Esophagus squamous epithelium (tissue), 5 donors: ENCODE measurements at regions not wholly inside any gene's neighbourhood (a gene's known extent, or its start where the extent isn't known, plus 50 kb on each side); places are given as distances from the start of the nearest gene placed in this dataset.
"Not testable (repeated sequence)": the region's sequence is repeated elsewhere in the genome, so short reads cannot be mapped to it uniquely, and the experiment has no call there.

Experiments
- DNase-seq: peaks from one replicate; lab custom pipeline; 2025; lab: John Stamatoyannopoulos, UW
- H3K27ac ChIP-seq, 4 donors: fragments of 200-600 bp; sonication (generic); one replicate each; pipeline ENCODE4 v1.5.1; 2016 to 2019; ENCODE audit warnings: mild to moderate bottlenecking in 1 of 4
- H3K27me3 ChIP-seq, 4 donors: fragments of 200-600 bp; sonication (generic); 1 replicate in 3 of 4; 2 replicates in 1 of 4; pipeline versions ENCODE4 v1.5.1 to v1.6.0; 2017 to 2021; ENCODE audit warnings: antibody characterized with exemption in 1 of 4
- H3K36me3 ChIP-seq, 3 donors: fragments of 200-600 bp; sonication (generic); one replicate each; pipeline ENCODE4 v1.5.1; 2016 to 2019
- H3K4me1 ChIP-seq, 3 donors: fragments of 200-600 bp; sonication (generic); one replicate each; pipeline ENCODE4 v1.5.1; 2017 to 2019
- H3K4me3 ChIP-seq, 4 donors: fragments of 200-600 bp; sonication (generic); 1 replicate in 3 of 4; 2 replicates in 1 of 4; pipeline ENCODE4 v1.5.1; 2016 to 2019; ENCODE audit warnings: mild to moderate bottlenecking in 2 of 4, moderate library complexity in 1 of 4
- H3K9me3 ChIP-seq, 3 donors: fragments of 200-600 bp; sonication (generic); one replicate each; pipeline ENCODE4 v1.5.1; 2016 to 2019
- POLR2A ChIP-seq, 4 donors: fragments of 450-650 bp; IDR thresholded peaks; one replicate each; pipeline ENCODE4 v1.6.1; 2017; ENCODE audit warnings: antibody characterized with exemption in 4 of 4, mild to moderate bottlenecking in 4 of 4, moderate library complexity in 3 of 4
- WGBS, 2 donors: methylation state at CpG; one replicate each; pipeline ENCODE4 v1.1.5; 2018; 5-methylcytosine and 5-hydroxymethylcytosine counted together
- intact Hi-C: fragments of 100-400 bp; cut with DNase I; formaldehyde crosslinking; loops from one replicate; pipeline ENCODE4 v1.15.0; 2022
- TF ChIP-seq, protein P1 (sequence below), 6 experiments: fragments of 450-650 bp in 4 of 6; fragments of 200-600 bp in 2 of 6; sonication (generic) in 2 of 6; IDR thresholded peaks; one replicate each; pipeline ENCODE4 v1.5.1; 2016 to 2019; ENCODE audit warnings: antibody characterized with exemption in 6 of 6, mild to moderate bottlenecking in 4 of 6, moderate library complexity in 4 of 6
- donor health status: DM: yes; HTN: yes; CAD: no.

- intact Hi-C loops = no loop called here
These were observed 79.6 kb upstream of the PSMA6 start for GRCh38 chr14:35212471-35213142.

DNA sequence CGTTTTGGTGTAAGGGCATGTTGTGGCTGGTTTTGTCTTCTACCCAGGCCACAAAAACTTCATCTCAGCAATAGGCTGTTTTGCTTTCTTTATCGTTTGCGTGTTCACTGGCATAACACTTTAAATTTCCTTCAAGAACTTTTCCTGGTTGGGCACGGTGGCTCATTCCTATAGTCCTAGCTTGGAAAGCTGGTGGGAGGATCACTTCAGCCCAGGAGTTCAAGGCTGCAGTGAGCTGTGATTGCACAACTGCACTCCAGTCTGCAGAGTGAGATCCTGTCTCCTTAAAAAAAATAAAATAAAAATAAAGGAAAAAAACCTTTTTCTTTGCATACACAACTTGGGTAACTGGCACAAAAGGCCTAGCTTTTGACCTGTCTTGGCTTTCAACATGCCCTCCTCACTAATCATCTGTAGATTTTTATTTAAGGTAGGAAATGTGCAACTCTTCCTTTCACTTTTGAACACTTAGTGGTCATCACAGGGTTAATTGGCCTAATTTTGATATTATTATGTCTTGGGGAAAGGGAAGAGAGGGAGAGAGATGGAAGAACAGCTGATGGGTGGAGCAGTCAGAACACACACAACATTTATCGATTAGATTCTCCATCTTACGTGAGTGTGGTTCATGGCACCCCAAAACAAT is 78.9 kb upstream of the PSMA6 start:
- no peak for DNase-seq
- intact Hi-C loops = no loop called here

More at GRCh38 chr14:35212471-35213142, 79.6 kb upstream of the PSMA6 start:
- no peaks in the 10 kb centered on the region for H3K9me3 ChIP-seq
- peak overlapping the region in 1 of 4 donors; percentile 62 for H3K27ac ChIP-seq
- TF ChIP-seq, protein P1, sequence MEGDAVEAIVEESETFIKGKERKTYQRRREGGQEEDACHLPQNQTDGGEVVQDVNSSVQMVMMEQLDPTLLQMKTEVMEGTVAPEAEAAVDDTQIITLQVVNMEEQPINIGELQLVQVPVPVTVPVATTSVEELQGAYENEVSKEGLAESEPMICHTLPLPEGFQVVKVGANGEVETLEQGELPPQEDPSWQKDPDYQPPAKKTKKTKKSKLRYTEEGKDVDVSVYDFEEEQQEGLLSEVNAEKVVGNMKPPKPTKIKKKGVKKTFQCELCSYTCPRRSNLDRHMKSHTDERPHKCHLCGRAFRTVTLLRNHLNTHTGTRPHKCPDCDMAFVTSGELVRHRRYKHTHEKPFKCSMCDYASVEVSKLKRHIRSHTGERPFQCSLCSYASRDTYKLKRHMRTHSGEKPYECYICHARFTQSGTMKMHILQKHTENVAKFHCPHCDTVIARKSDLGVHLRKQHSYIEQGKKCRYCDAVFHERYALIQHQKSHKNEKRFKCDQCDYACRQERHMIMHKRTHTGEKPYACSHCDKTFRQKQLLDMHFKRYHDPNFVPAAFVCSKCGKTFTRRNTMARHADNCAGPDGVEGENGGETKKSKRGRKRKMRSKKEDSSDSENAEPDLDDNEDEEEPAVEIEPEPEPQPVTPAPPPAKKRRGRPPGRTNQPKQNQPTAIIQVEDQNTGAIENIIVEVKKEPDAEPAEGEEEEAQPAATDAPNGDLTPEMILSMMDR (IDR thresholded peaks at IDR 0.05) = no peak
- no peak for TF ChIP-seq POLR2A (IDR thresholded peaks at IDR 0.05)
- DNase-seq = no peak
- WGBS, 2 donors = 73 to 76% methylated on average over 3 of the region's 3 CpGs
- no peaks in the 10 kb centered on the region for H3K36me3 ChIP-seq
- H3K4me1 ChIP-seq = peaks cover 0 to 24% (median 16%) of the 10 kb centered on the region in 3 donors
- H3K4me3 ChIP-seq = no peak overlapping the region
- H3K27me3 ChIP-seq = no peaks in the 10 kb centered on the region

DNA sequence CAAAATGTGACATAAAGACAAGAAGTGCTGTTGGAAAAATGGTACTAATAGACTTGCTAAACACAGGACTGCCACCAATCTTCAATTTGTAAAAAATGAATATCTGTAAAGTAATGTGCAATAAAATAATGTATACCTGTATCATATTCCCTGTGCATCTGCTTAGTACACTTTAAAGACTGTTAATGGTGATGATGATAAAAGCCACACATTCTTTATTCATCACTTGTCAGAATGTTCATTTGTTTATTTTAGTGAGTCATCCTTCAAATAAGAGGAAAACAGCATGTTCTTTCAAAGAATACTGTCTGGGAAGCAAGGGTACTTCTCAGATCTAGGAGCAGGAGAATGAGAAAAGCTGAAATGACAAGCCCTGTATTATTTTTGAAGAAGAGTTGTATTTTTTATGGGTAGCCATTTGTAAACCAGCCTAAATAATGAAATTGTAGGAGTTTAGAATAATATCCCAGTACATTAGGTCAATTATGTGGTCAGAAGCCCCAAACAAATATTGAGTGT is 78.3 kb upstream of the PSMA6 start:
- no peak for TF ChIP-seq POLR2A (IDR thresholded peaks at IDR 0.05)
- TF ChIP-seq, protein P1 (IDR thresholded peaks at IDR 0.05) = no peak
- Histone ChIP-seq H3K27ac (peak overlapping the region in 3 of 4 donors; percentile 53 to 73 (median 62)), H3K9me3 (no peaks in the 10 kb centered on the region), H3K27me3 (no peaks in the 10 kb centered on the region), H3K4me3 (no peak overlapping the region), H3K36me3 (no peaks in the 10 kb centered on the region), H3K4me1 (peaks cover 0 to 24% (median 16%) of the 10 kb centered on the region in 3 donors)
- intact Hi-C loops = no loop called here
- DNase-seq = no peak

More for the DNA sequence above, 78.9 kb upstream of the PSMA6 start:
- no peaks in the 10 kb centered on the region for H3K27me3 ChIP-seq
- WGBS, 2 donors = 70 to 78% methylated on average over 6 of the region's 6 CpGs
- H3K4me3 ChIP-seq = no peak overlapping the region
- H3K9me3 ChIP-seq = no peaks in the 10 kb centered on the region
- no peaks in the 10 kb centered on the region for H3K36me3 ChIP-seq
- peaks cover 0 to 24% (median 16%) of the 10 kb centered on the region in 3 donors for H3K4me1 ChIP-seq
- TF ChIP-seq, protein P1 (IDR thresholded peaks at IDR 0.05) = no peak
- no peak for TF ChIP-seq POLR2A (IDR thresholded peaks at IDR 0.05)
- peak overlapping the region in 2 of 4 donors; percentile 4 to 62 for H3K27ac ChIP-seq

- H3K9me3 ChIP-seq, H3K27me3 ChIP-seq, intact Hi-C loops, DNase-seq, H3K4me3 ChIP-seq, H3K36me3 ChIP-seq: not testable (repeated sequence)
- Histone ChIP-seq H3K4me1 (peaks cover 0 to 24% (median 16%) of the 10 kb centered on the region in 3 donors), H3K27ac (peak overlapping the region in 3 of 4 donors; percentile 49 to 73 (median 62))
- WGBS, 2 donors = 34 to 49% methylated on average over 4 of the region's 4 CpGs
These were observed 77.8 kb upstream of the PSMA6 start for GRCh38 chr14:35214402-35214801.

DNA sequence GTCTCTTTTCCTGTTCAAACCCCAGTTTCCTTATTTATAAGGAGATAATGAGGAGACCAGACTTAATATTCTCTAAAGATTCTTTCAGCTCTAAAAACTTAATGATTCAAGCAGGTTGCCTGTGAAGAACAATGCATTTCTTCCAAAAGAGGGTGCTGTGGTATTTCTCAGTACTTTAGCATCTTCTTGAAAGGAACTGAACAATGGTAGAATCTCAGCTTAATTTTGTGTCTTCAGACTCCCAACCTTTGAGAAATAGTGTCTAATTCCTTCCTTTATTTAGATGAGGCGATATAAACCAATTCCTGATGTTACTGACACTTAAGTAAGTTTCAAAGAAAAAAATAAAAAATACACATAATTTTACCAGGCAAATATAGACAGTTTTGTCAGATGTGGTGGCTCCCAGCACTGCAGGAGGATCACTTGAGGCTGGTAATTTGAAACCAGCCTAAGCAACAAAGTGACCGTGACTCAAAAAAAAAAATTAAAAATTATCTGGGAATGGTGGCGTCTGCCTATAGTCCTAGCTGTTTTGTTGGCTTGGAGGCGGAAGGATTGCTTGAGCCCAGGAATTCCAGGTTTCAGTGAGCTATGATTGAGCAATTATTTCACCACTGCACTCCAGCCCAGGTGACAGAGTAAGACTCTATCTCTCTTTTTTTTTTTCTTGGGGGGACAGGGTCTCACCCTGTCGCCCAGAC is 76.9 kb upstream of the PSMA6 start:
- Histone ChIP-seq H3K27ac (peak overlapping the region in 2 of 4 donors; percentile 52 to 73), H3K4me3 (no peak overlapping the region), H3K9me3 (no peaks in the 10 kb centered on the region), H3K4me1 (peaks cover 0 to 24% (median 16%) of the 10 kb centered on the region in 3 donors), H3K27me3 (no peaks in the 10 kb centered on the region), H3K36me3 (no peaks in the 10 kb centered on the region)
- 78 to 89% methylated on average over 4 to 5 of the region's 5 CpGs for WGBS, 2 donors
- intact Hi-C loops = loop anchor here (5.0 kb wide), 1 partner anchor 197 kb away; no protein-coding TSS in a partner anchor
- TF ChIP-seq, protein P1 (IDR thresholded peaks at IDR 0.05) = peak in 3 of 6 experiments; percentile 13 to 41 (median 38)
- TF ChIP-seq POLR2A (IDR thresholded peaks at IDR 0.05) = no peak
- DNase-seq = no peak

DNA sequence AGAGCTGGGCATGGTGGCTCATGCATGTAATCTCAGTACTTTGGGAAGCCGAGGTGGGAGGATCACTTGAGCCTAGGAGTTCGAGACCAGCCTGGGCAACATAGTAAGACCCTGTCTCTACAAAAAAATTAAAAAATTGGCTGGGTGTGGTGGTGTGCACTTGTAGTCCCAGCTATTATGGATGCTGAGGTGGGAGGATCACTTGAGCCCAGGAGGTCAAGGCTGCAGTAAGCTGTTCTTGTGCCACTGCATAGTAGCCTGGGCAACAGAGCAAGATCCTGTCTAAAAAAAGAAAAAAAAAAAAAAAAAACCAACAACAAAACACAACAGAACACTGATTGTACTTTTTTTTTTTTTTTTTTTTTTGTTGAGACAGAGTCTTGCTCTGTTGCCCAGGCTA is 74.0 kb upstream of the PSMA6 start:
- not testable (repeated sequence) for H3K9me3 ChIP-seq, H3K4me3 ChIP-seq, H3K36me3 ChIP-seq, DNase-seq, H3K27ac ChIP-seq, H3K27me3 ChIP-seq
- intact Hi-C loops = loop anchor here (5.0 kb wide), 1 partner anchor 194 kb away; no protein-coding TSS in a partner anchor
- 93 to 94% methylated on average over 2 of the region's 2 CpGs for WGBS, 2 donors
- peaks cover 0 to 21% (median 12%) of the 10 kb centered on the region in 3 donors for H3K4me1 ChIP-seq
